H1 (cell line): ENCODE measurements at regions not wholly inside any gene's neighbourhood (a gene's known extent, or its start where the extent isn't known, plus 50 kb on each side); places are given as distances from the start of the nearest gene placed in this dataset.

ENCODE experiments used
- CTCF ChIA-PET: fragments of 300-600 bp; sonication (Branson Sonifier 250); formaldehyde crosslinking; loops from one replicate; lab custom pipeline; 2021; ENCODE audit not compliant: partially characterized antibody; lab: Charles Lee
- POLR2A ChIA-PET: fragments of 300-600 bp; sonication (Branson Sonifier 250); formaldehyde crosslinking; loops from one replicate; lab custom pipeline; 2021; ENCODE audit warnings: inconsistent platforms; ENCODE audit not compliant: partially characterized antibody; lab: Charles Lee
- DNase-seq, 2 experiments: peaks; one replicate each; pipeline versions ENCODE4 v3.0.0 to v3.0.0-alpha.2; 2010 to 2022; ENCODE audit warnings: low spot score in 2 of 2, low read depth in 1 of 2, mixed read lengths in 1 of 2
- FAIRE-seq: peaks from 2 replicates; lab custom pipeline; 2011; peaks lifted over from hg19 to GRCh38; lab: Jason Lieb, UNC
- H2AFZ ChIP-seq: 2 replicates; pipeline ENCODE4 v1.8.1; 2012; ENCODE audit warnings: low read length, inconsistent platforms
- H2AK5ac ChIP-seq: 2 replicates; pipeline ENCODE4 v1.6.1; 2013; ENCODE audit warnings: low read depth, low read length
- H2BK120ac ChIP-seq: replicated peaks from 2 replicates; pipeline ENCODE3; 2013; ENCODE audit warnings: low read depth, low read length, inconsistent platforms
- H2BK12ac ChIP-seq: 2 replicates; pipeline ENCODE4 v1.6.1; 2013; ENCODE audit warnings: low read depth, low read length
- H2BK15ac ChIP-seq: 2 replicates; pipeline ENCODE4 v1.6.1; 2013; ENCODE audit warnings: low read length
- H2BK20ac ChIP-seq: 2 replicates; pipeline ENCODE4 v1.6.1; 2013; ENCODE audit warnings: low read length
- H2BK5ac ChIP-seq: 2 replicates; pipeline ENCODE4 v1.6.1; 2013; ENCODE audit warnings: low read depth, low read length
- H3K14ac ChIP-seq: 2 replicates; pipeline ENCODE4 v1.6.1; 2013; ENCODE audit warnings: inconsistent platforms; ENCODE audit not compliant: insufficient read length
- H3K18ac ChIP-seq: 2 replicates; pipeline ENCODE4 v1.6.1; 2013; ENCODE audit warnings: low read length; ENCODE audit errors: extremely low read depth
- H3K23ac ChIP-seq: 2 replicates; pipeline ENCODE4 v1.6.1; 2013; ENCODE audit warnings: inconsistent platforms; ENCODE audit not compliant: insufficient read length
- H3K23me2 ChIP-seq: 2 replicates; pipeline ENCODE4 v1.6.1; 2013; ENCODE audit warnings: low read depth, low read length
- H3K27ac ChIP-seq: 2 replicates; pipeline ENCODE4 v1.6.1; 2011; ENCODE audit warnings: low read depth, low read length, inconsistent platforms
- H3K27me3 ChIP-seq, 4 experiments: replicated peaks in 1 of 4; 1 replicate in 1 of 4; 2 replicates in 3 of 4; pipeline versions ENCODE4 v1.6.1 to v1.8.1; 2011 to 2013; ENCODE audit warnings: low read length in 3 of 4, mild to moderate bottlenecking in 3 of 4, inconsistent platforms in 2 of 4, mixed read lengths in 2 of 4, moderate library complexity in 1 of 4; ENCODE audit not compliant: control insufficient read depth in 3 of 4, insufficient read depth in 3 of 4; ENCODE audit errors: extremely low read depth in 1 of 4
- H3K36me3 ChIP-seq, 4 experiments: 2 replicates each; pipeline versions ENCODE4 v1.6.1 to v1.8.1; 2011 to 2013; ENCODE audit warnings: mild to moderate bottlenecking in 4 of 4, low read length in 3 of 4, moderate library complexity in 2 of 4, control low read depth in 1 of 4, inconsistent platforms in 1 of 4; ENCODE audit not compliant: insufficient read depth in 4 of 4, control insufficient read depth in 2 of 4
- H3K4ac ChIP-seq: replicated peaks from 2 replicates; pipeline ENCODE3; 2013; ENCODE audit warnings: low read length, low read depth, mixed read lengths, inconsistent platforms; ENCODE audit not compliant: insufficient read length
- H3K4me1 ChIP-seq, 4 experiments: replicated peaks in 1 of 4; 1 replicate in 1 of 4; 2 replicates in 3 of 4; pipeline versions ENCODE4 v1.6.1 to v1.8.1; 2011 to 2013; ENCODE audit warnings: low read length in 3 of 4, inconsistent platforms in 2 of 4, mixed read lengths in 1 of 4; ENCODE audit not compliant: insufficient read depth in 4 of 4, control insufficient read depth in 3 of 4
- H3K4me2 ChIP-seq, 2 experiments: 2 replicates each; pipeline versions ENCODE4 v1.6.1 to v1.8.1; 2011 to 2013; ENCODE audit warnings: low read depth in 2 of 2, low read length in 2 of 2, control low read depth in 1 of 2, inconsistent platforms in 1 of 2, mild to moderate bottlenecking in 1 of 2; ENCODE audit not compliant: insufficient read depth in 1 of 2
- H3K4me3 ChIP-seq, 4 experiments: fragments of 200-600, 300-600 bp in 1 of 4; sonication (generic), shearing (Covaris generic), sonication (Bioruptor Twin) in 1 of 4; 2 replicates each; pipeline versions ENCODE4 v1.5.1 to v1.8.1; 2011 to 2016; ENCODE audit warnings: low read length in 4 of 4, low read depth in 3 of 4, control low read depth in 2 of 4, inconsistent platforms in 2 of 4, mild to moderate bottlenecking in 2 of 4, mixed read lengths in 1 of 4, moderate library complexity in 1 of 4; ENCODE audit not compliant: insufficient read depth in 2 of 4; ENCODE audit errors: extremely low read depth in 1 of 4
- H3K56ac ChIP-seq: replicated peaks from 2 replicates; pipeline ENCODE3; 2013; ENCODE audit warnings: low read depth, mild to moderate bottlenecking, mixed read lengths, low read length, inconsistent platforms; ENCODE audit not compliant: insufficient read length
- H3K79me1 ChIP-seq: 2 replicates; pipeline ENCODE4 v1.6.1; 2013; ENCODE audit warnings: low read depth, low read length, control low read depth
- H3K79me2 ChIP-seq, 2 experiments: 2 replicates each; pipeline versions ENCODE4 v1.6.1 to v1.8.1; 2012 to 2013; ENCODE audit warnings: low read length in 2 of 2, mild to moderate bottlenecking in 2 of 2, inconsistent platforms in 1 of 2; ENCODE audit not compliant: insufficient read depth in 2 of 2, control insufficient read depth in 1 of 2
- H3K9ac ChIP-seq, 4 experiments: replicated peaks in 1 of 4; 1 replicate in 1 of 4; 2 replicates in 3 of 4; pipeline versions ENCODE4 v1.6.1 to v1.8.1; 2011 to 2013; ENCODE audit warnings: low read depth in 3 of 4, low read length in 3 of 4, control low read depth in 2 of 4, mild to moderate bottlenecking in 2 of 4, moderate library complexity in 2 of 4, inconsistent platforms in 1 of 4; ENCODE audit errors: extremely low read depth in 1 of 4
- H3K9me3 ChIP-seq, 2 experiments: 2 replicates each; pipeline versions ENCODE4 v1.6.1 to v1.8.1; 2012 to 2013; ENCODE audit warnings: mild to moderate bottlenecking in 2 of 2, moderate library complexity in 2 of 2, control low read depth in 1 of 2, inconsistent platforms in 1 of 2, low read depth in 1 of 2, low read length in 1 of 2, mixed read lengths in 1 of 2; ENCODE audit not compliant: insufficient read depth in 2 of 2
- H4K20me1 ChIP-seq, 2 experiments: replicated peaks in 1 of 2; 2 replicates each; pipeline versions ENCODE3 to v1.8.1; 2011 to 2013; ENCODE audit warnings: inconsistent platforms in 2 of 2, low read length in 2 of 2, mild to moderate bottlenecking in 1 of 2; ENCODE audit not compliant: insufficient read depth in 2 of 2, control insufficient read depth in 1 of 2
- H4K5ac ChIP-seq: 2 replicates; pipeline ENCODE4 v1.6.1; 2013; ENCODE audit warnings: low read length, low read depth, mixed read lengths, inconsistent platforms; ENCODE audit not compliant: insufficient read length
- H4K8ac ChIP-seq: 2 replicates; pipeline ENCODE4 v1.8.0; 2013; ENCODE audit warnings: mild to moderate bottlenecking, moderate library complexity, low read length, inconsistent platforms; ENCODE audit not compliant: insufficient read depth; ENCODE audit errors: extremely low read depth
- H4K91ac ChIP-seq: replicated peaks from 2 replicates; pipeline ENCODE3; 2013; ENCODE audit warnings: low read length, mixed read lengths, inconsistent platforms; ENCODE audit not compliant: insufficient read length
- CEBPB ChIP-seq: IDR thresholded peaks from 2 replicates; pipeline ENCODE4 v1.6.1; 2012; ENCODE audit warnings: low read depth, low read length
- RAD21 ChIP-seq, 2 experiments: IDR thresholded peaks in 1 of 2; conservative IDR thresholded peaks in 1 of 2; 2 replicates each; pipeline ENCODE4 v1.6.1; 2011; ENCODE audit warnings: low read depth in 2 of 2, low read length in 2 of 2, improper control_type of control experiment in 1 of 2, inconsistent platforms in 1 of 2, mild to moderate bottlenecking in 1 of 2, moderate library complexity in 1 of 2
- WGBS, 2 experiments: shearing (Covaris generic) in 1 of 2; methylation state at CpG; one replicate each; pipeline versions ENCODE4 v1.1.6 to v1.1.7; 2013 to 2015; ENCODE audit warnings: low lambda C conversion rate in 2 of 2, mixed read lengths in 2 of 2, inconsistent platforms in 1 of 2, low coverage in 1 of 2, missing lambda C conversion rate in 1 of 2; ENCODE audit not compliant: insufficient replicate concordance in 2 of 2, insufficient coverage in 1 of 2, insufficient read length in 1 of 2; ENCODE audit errors: extremely low coverage in 1 of 2, missing lambda C conversion rate in 1 of 2; 5-methylcytosine and 5-hydroxymethylcytosine counted together

GRCh38 chr10:29687421-29688164 lies 52.8 kb upstream of the SVIL start:
- no peak overlapping the region for H2AFZ ChIP-seq
- peaks cover 0 to 17% of the 10 kb centered on the region in 2 experiments; a peak in 2 of 4 replicates for H3K79me2 ChIP-seq
- H2BK15ac ChIP-seq = no peak overlapping the region
- no peak overlapping the region for H2BK5ac ChIP-seq
- H3K27me3 ChIP-seq = no peaks in the 10 kb centered on the region
- H3K79me1 ChIP-seq = no peaks in the 10 kb centered on the region
- H4K20me1 ChIP-seq = no peaks in the 10 kb centered on the region
- 0 out of 4 replicates have a peak overlapping the region, but pooled peaks have one; percentile 25 to 55 for H3K4me2 ChIP-seq
- POLR2A ChIA-PET = interaction anchor here (1.7 kb wide), 1 partner anchor 12 kb away, joined by 5 read pairs; no protein-coding TSS in a partner anchor
- no peak overlapping the region for H2AK5ac ChIP-seq
- CTCF ChIA-PET = interaction anchor here (0.7 to 1.1 kb wide), 2 partner anchors 91 to 98 kb away, joined by 3 read pairs; no protein-coding TSS in a partner anchor
- peak overlapping the region; percentile 79 for H4K91ac ChIP-seq
- no peak overlapping the region for H3K14ac ChIP-seq
- no peak overlapping the region; a peak in 1 of 8 replicates for H3K4me3 ChIP-seq
- H3K9ac ChIP-seq = no peak overlapping the region
- H3K23me2 ChIP-seq = no peaks in the 10 kb centered on the region
- TF ChIP-seq CEBPB = peak; percentile 70
- TF ChIP-seq RAD21 (IDR thresholded peaks at IDR 0.05 in 1 of 2, conservative IDR thresholded peaks at IDR 0.05 in 1 of 2; ENCODE audit: low read depth in 2 of 2, low read length in 2 of 2) = no peak
- WGBS, 2 experiments = 78% methylated on average over 10 of the region's 10 CpGs; no CpG with 5 or more reads in 1 of the 2 experiments
- no peak overlapping the region for H2BK20ac ChIP-seq
- H4K5ac ChIP-seq = no peak overlapping the region
- H3K18ac ChIP-seq = no peak overlapping the region
- H3K9me3 ChIP-seq = no peaks in the 10 kb centered on the region
- no peak overlapping the region for H3K56ac ChIP-seq
- H4K8ac ChIP-seq = no peak overlapping the region
- peaks cover 6 to 22% (median 11%) of the 10 kb centered on the region in 4 experiments; a peak in 5 of 7 replicates for H3K4me1 ChIP-seq
- H2BK120ac ChIP-seq = peak overlapping the region; percentile 85
- H2BK12ac ChIP-seq = no peak overlapping the region
- no peak overlapping the region for H3K4ac ChIP-seq
- H3K27ac ChIP-seq = no peak overlapping the region
- peaks cover 0 to 3% (median 0%) of the 10 kb centered on the region in 4 experiments; a peak in 3 of 8 replicates for H3K36me3 ChIP-seq
- no peak overlapping the region for H3K23ac ChIP-seq
- FAIRE-seq = no peak
- DNase-seq = no peak
